ENCODE measurements at regions not wholly inside any gene's neighbourhood (a gene's known extent, or its start where the extent isn't known, plus 50 kb on each side); places are given as distances from the start of the nearest gene placed in this dataset.

GRCh38 chr5:143877196-143877595, 65.2 kb downstream of the HMHB1 start:
- WGBS (ENCODE audit: insufficient coverage) = no CpG with 5 or more reads among the region's 2 CpGs
- Histone ChIP-seq H3K4me3 (replicated peaks in 1 of 3; ENCODE audit: low read depth in 2 of 3, low read length in 3 of 3) (no peak overlapping the region), H3K27ac (ENCODE audit: low read depth in 1 of 2, low read length in 2 of 2) (no peak overlapping the region), H3K9me3 (replicated peaks in 1 of 2; ENCODE audit: control insufficient read depth in 1 of 2, insufficient read depth in 1 of 2, low read length in 2 of 2) (no peaks in the 10 kb centered on the region), H4K20me1 (ENCODE audit: insufficient read depth, low read length) (no peaks in the 10 kb centered on the region), H3K79me2 (ENCODE audit: insufficient read depth, low read length) (no peaks in the 10 kb centered on the region), H3K4me2 (replicated peaks; ENCODE audit: extremely low read depth, low read length, poor library complexity, severe bottlenecking) (no peak overlapping the region), H2AFZ (ENCODE audit: insufficient read depth, low read depth, low read length, poor library complexity, severe bottlenecking) (no peak overlapping the region), H3K4me1 (ENCODE audit: control insufficient read depth in 1 of 2, insufficient read depth in 2 of 2, low read length in 2 of 2) (no peaks in the 10 kb centered on the region), H3K27me3 (ENCODE audit: control insufficient read depth in 2 of 2, insufficient read depth in 2 of 2, low read length in 2 of 2) (no peaks in the 10 kb centered on the region), H3K9ac (ENCODE audit: insufficient read depth, low read length, poor library complexity, severe bottlenecking) (no peak overlapping the region), H3K36me3 (replicated peaks in 1 of 2; ENCODE audit: control insufficient read depth in 1 of 2, insufficient read depth in 2 of 2, low read length in 2 of 2) (no peaks in the 10 kb centered on the region)
- H3K4me3 Mint-ChIP-seq = no peak overlapping the region
- TF ChIP-seq CTCF (IDR thresholded peaks at IDR 0.05) = no peak
- peaks cover 0 to 4% (median 2%) of the 10 kb centered on the region in 3 donors for H3K27me3 Mint-ChIP-seq (ENCODE audit: low read depth in 3 of 3)
- no peak for DNase-seq
- no peaks in the 10 kb centered on the region for H3K4me1 Mint-ChIP-seq
- intact Hi-C loops (cut with micrococcal nuclease) = no loop called here
- no peak overlapping the region for H3K27ac Mint-ChIP-seq
- no peaks in the 10 kb centered on the region for H3K36me3 Mint-ChIP-seq
- H3K9me3 Mint-ChIP-seq = peaks cover 0 to 5% (median 2%) of the 10 kb centered on the region in 7 donors

- H3K79me2 ChIP-seq (ENCODE audit: insufficient read depth, low read length) = no peaks in the 10 kb centered on the region
- no peak overlapping the region for H3K9ac ChIP-seq (ENCODE audit: insufficient read depth, low read length, poor library complexity, severe bottlenecking)
- no peaks in the 10 kb centered on the region for H3K36me3 ChIP-seq (replicated peaks in 1 of 2; ENCODE audit: control insufficient read depth in 1 of 2, insufficient read depth in 2 of 2, low read length in 2 of 2)
- H3K27me3 ChIP-seq (ENCODE audit: control insufficient read depth in 2 of 2, insufficient read depth in 2 of 2, low read length in 2 of 2) = no peaks in the 10 kb centered on the region
- Mint-ChIP-seq H3K9me3 (peaks cover 2 to 7% (median 2%) of the 10 kb centered on the region in 7 donors), H3K4me1 (no peaks in the 10 kb centered on the region), H3K4me3 (no peak overlapping the region), H3K27me3 (ENCODE audit: low read depth in 3 of 3) (peaks cover 0 to 4% (median 2%) of the 10 kb centered on the region in 3 donors), H3K27ac (no peak overlapping the region), H3K36me3 (no peaks in the 10 kb centered on the region)
- H3K4me3 ChIP-seq (replicated peaks in 1 of 3; ENCODE audit: low read depth in 2 of 3, low read length in 3 of 3) = no peak overlapping the region
- H4K20me1 ChIP-seq (ENCODE audit: insufficient read depth, low read length) = no peaks in the 10 kb centered on the region
- no peak overlapping the region for H3K4me2 ChIP-seq (replicated peaks; ENCODE audit: extremely low read depth, low read length, poor library complexity, severe bottlenecking)
- H3K9me3 ChIP-seq (replicated peaks in 1 of 2; ENCODE audit: control insufficient read depth in 1 of 2, insufficient read depth in 1 of 2, low read length in 2 of 2) = no peaks in the 10 kb centered on the region
- H3K27ac ChIP-seq (ENCODE audit: low read depth in 1 of 2, low read length in 2 of 2) = no peak overlapping the region
- no peak overlapping the region for H2AFZ ChIP-seq (ENCODE audit: insufficient read depth, low read depth, low read length, poor library complexity, severe bottlenecking)
- no peak for TF ChIP-seq CTCF (IDR thresholded peaks at IDR 0.05)
- DNase-seq = no peak
- no peaks in the 10 kb centered on the region for H3K4me1 ChIP-seq (ENCODE audit: control insufficient read depth in 1 of 2, insufficient read depth in 2 of 2, low read length in 2 of 2)
- WGBS (ENCODE audit: insufficient coverage) = 100% methylated on average over 1 of the region's 5 CpGs
- intact Hi-C loops (cut with micrococcal nuclease) = no loop called here
These were observed 66.5 kb downstream of the HMHB1 start for GRCh38 chr5:143878430-143878829.
